Esophagus squamous epithelium (tissue), 4 donors: ENCODE measurements at regions not wholly inside any gene's neighbourhood (a gene's known extent, or its start where the extent isn't known, plus 50 kb on each side); places are given as distances from the start of the nearest gene placed in this dataset.

Experiments
- POLR2A ChIP-seq, 4 donors: fragments of 450-650 bp; IDR thresholded peaks; one replicate each; pipeline ENCODE4 v1.6.1; 2017; ENCODE audit warnings: antibody characterized with exemption in 4 of 4, mild to moderate bottlenecking in 4 of 4, moderate library complexity in 3 of 4
- TF ChIP-seq, protein P1 (sequence below), 6 experiments: fragments of 450-650 bp in 4 of 6; fragments of 200-600 bp in 2 of 6; sonication (generic) in 2 of 6; IDR thresholded peaks; one replicate each; pipeline ENCODE4 v1.5.1; 2016 to 2019; ENCODE audit warnings: antibody characterized with exemption in 6 of 6, mild to moderate bottlenecking in 4 of 6, moderate library complexity in 4 of 6

- TF ChIP-seq, protein P1, sequence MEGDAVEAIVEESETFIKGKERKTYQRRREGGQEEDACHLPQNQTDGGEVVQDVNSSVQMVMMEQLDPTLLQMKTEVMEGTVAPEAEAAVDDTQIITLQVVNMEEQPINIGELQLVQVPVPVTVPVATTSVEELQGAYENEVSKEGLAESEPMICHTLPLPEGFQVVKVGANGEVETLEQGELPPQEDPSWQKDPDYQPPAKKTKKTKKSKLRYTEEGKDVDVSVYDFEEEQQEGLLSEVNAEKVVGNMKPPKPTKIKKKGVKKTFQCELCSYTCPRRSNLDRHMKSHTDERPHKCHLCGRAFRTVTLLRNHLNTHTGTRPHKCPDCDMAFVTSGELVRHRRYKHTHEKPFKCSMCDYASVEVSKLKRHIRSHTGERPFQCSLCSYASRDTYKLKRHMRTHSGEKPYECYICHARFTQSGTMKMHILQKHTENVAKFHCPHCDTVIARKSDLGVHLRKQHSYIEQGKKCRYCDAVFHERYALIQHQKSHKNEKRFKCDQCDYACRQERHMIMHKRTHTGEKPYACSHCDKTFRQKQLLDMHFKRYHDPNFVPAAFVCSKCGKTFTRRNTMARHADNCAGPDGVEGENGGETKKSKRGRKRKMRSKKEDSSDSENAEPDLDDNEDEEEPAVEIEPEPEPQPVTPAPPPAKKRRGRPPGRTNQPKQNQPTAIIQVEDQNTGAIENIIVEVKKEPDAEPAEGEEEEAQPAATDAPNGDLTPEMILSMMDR (IDR thresholded peaks at IDR 0.05), result no peak
- no peak for TF ChIP-seq POLR2A (IDR thresholded peaks at IDR 0.05)
These were observed 152.0 kb downstream of the GNAI1 start for GRCh38 chr7:80286611-80287010.
